ENCODE measurements at regions not wholly inside any gene's neighbourhood (a gene's known extent, or its start where the extent isn't known, plus 50 kb on each side); places are given as distances from the start of the nearest gene placed in this dataset.

DNA sequence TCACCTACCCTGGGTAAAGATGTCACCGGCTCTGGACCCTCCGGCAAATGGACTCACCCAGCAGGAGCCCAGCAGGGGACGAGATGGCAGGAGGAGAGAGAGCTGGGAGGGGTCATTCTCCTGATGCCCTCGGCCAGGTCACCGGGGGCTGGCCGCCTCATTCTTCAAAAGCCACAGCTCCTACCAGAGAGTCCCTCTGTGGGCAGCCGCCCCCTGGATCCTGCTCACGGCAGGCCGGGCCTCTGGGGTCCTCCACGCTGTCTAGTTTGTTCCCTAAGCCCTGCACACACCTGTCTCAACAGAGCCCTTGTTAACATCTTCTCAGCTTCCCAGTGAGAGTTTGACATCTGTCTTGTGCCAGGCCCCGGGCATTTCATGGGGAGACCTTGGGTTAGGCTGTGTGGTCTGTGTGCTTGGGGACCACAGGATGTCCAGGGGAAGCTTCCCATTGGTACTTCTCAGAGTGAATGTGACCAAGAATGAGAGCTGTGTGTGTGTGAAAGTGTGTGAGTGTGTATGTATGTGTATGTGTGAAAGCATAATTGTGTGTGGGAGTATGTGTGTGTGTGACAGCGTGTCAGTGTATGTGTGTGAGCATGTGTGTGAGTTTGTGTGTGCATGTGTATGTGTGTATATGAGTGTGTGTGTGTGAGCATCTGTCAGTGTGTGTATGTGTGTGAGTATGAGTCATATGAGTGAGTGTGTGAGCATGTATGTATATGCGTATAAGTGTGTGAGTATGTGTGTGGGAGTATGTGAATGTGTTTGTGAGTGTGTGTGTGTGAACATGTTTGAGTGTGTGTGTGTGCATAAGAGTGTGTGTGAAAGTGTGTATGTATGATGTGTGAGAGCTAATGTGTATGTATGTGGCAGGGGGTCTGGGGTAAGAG is 65.5 kb upstream of the BCO1 start:
- TF ChIP-seq POLR2A (IDR thresholded peaks at IDR 0.05; ENCODE audit: extremely low read depth, insufficient read length) (no peak), MYC (IDR thresholded peaks at IDR 0.05; ENCODE audit: low read depth, low read length) (no peak), MAX (IDR thresholded peaks at IDR 0.05; ENCODE audit: low read depth, low read length) (no peak)
- TF ChIP-seq, protein P1, sequence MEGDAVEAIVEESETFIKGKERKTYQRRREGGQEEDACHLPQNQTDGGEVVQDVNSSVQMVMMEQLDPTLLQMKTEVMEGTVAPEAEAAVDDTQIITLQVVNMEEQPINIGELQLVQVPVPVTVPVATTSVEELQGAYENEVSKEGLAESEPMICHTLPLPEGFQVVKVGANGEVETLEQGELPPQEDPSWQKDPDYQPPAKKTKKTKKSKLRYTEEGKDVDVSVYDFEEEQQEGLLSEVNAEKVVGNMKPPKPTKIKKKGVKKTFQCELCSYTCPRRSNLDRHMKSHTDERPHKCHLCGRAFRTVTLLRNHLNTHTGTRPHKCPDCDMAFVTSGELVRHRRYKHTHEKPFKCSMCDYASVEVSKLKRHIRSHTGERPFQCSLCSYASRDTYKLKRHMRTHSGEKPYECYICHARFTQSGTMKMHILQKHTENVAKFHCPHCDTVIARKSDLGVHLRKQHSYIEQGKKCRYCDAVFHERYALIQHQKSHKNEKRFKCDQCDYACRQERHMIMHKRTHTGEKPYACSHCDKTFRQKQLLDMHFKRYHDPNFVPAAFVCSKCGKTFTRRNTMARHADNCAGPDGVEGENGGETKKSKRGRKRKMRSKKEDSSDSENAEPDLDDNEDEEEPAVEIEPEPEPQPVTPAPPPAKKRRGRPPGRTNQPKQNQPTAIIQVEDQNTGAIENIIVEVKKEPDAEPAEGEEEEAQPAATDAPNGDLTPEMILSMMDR (IDR thresholded peaks at IDR 0.05; ENCODE audit: low read depth, low read length) = no peak
